Fibroblast of mammary gland (primary cell): ENCODE measurements at regions not wholly inside any gene's neighbourhood (a gene's known extent, or its start where the extent isn't known, plus 50 kb on each side); places are given as distances from the start of the nearest gene placed in this dataset.

Source experiments
- DNase-seq: peaks from one replicate; pipeline ENCODE4 v3.0.0-alpha.2; 2010; ENCODE audit warnings: low read depth
- H3K4me3 ChIP-seq: 2 replicates; pipeline ENCODE4 v1.5.1; 2011; ENCODE audit warnings: low read depth, mild to moderate bottlenecking, low read length, moderate library complexity; ENCODE audit not compliant: control insufficient read depth
- TF ChIP-seq, protein P1 (sequence below): conservative IDR thresholded peaks from 2 replicates; pipeline ENCODE4 v1.5.1; 2011; ENCODE audit warnings: low read depth, low read length, inconsistent platforms; ENCODE audit not compliant: control insufficient read depth, insufficient read depth

- H3K4me3 ChIP-seq = no peak overlapping the region
- no peak for DNase-seq
- TF ChIP-seq, protein P1, sequence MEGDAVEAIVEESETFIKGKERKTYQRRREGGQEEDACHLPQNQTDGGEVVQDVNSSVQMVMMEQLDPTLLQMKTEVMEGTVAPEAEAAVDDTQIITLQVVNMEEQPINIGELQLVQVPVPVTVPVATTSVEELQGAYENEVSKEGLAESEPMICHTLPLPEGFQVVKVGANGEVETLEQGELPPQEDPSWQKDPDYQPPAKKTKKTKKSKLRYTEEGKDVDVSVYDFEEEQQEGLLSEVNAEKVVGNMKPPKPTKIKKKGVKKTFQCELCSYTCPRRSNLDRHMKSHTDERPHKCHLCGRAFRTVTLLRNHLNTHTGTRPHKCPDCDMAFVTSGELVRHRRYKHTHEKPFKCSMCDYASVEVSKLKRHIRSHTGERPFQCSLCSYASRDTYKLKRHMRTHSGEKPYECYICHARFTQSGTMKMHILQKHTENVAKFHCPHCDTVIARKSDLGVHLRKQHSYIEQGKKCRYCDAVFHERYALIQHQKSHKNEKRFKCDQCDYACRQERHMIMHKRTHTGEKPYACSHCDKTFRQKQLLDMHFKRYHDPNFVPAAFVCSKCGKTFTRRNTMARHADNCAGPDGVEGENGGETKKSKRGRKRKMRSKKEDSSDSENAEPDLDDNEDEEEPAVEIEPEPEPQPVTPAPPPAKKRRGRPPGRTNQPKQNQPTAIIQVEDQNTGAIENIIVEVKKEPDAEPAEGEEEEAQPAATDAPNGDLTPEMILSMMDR = no peak
Measured at GRCh38 chr7:22660293-22660692, 66.7 kb upstream of the IL6 start.

GRCh38 chr7:22659741-22660140 is 67.3 kb upstream of the IL6 start:
- TF ChIP-seq, protein P1 = no peak
- DNase-seq = no peak
- H3K4me3 ChIP-seq = no peak overlapping the region

DNA sequence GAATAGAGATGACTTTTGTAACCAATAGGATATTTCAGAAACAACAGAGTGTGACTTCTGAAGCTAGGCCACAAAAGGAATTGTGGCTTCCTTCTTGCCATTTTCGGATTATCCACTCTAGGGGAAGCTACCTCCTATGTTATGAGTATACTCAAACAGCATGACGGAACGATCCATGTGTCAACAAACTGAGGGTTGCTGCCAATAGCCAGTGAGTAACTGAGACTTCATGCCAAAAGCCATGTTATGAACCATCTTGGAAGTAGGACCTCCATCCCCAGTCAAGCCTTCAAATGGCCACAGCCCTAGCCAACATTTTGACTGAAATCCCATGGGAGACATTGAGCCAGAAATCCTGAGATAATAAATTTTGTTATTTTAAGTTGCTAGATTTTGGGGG is 69.0 kb upstream of the IL6 start:
- TF ChIP-seq, protein P1 = no peak
- H3K4me3 ChIP-seq = no peak overlapping the region
- peak; percentile 51 for DNase-seq

- TF ChIP-seq, protein P1 = peak; percentile 8
- H3K4me3 ChIP-seq = no peak overlapping the region
- DNase-seq = no peak
Measured at GRCh38 chr7:22657479-22657878, 69.5 kb upstream of the IL6 start.

- TF ChIP-seq, protein P1 = no peak
- no peak overlapping the region for H3K4me3 ChIP-seq
- DNase-seq = no peak
Measured at GRCh38 chr7:22655781-22656180, 71.2 kb upstream of the IL6 start.

GRCh38 chr7:22654831-22655230 is 72.2 kb upstream of the IL6 start:
- no peak for DNase-seq
- TF ChIP-seq, protein P1 = no peak
- no peak overlapping the region for H3K4me3 ChIP-seq

GRCh38 chr7:22653951-22654350 is 73.0 kb upstream of the IL6 start:
- no peak for DNase-seq
- TF ChIP-seq, protein P1 = no peak
- no peak overlapping the region for H3K4me3 ChIP-seq
